ENCODE measurements at regions not wholly inside any gene's neighbourhood (a gene's known extent, or its start where the extent isn't known, plus 50 kb on each side); places are given as distances from the start of the nearest gene placed in this dataset.

DNA sequence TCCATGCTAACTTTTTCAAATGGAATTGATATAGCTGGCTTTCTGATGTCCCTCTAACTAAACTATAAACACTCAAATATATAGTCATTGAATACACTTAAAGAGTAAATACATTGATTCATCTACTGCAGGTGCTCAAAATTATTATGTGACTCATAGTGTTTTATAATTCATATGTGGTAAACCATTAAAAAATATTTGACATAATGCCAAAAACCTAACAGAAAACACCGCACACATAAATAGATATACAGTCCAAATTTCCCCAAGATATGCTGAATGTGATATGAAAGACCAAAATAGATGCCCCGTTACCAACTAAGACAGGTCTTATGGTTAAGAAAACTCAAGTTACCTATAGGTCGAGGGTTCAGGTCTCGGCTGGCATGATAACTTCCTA is 171.7 kb upstream of the SEMA3E start:
- TF ChIP-seq, protein P1, sequence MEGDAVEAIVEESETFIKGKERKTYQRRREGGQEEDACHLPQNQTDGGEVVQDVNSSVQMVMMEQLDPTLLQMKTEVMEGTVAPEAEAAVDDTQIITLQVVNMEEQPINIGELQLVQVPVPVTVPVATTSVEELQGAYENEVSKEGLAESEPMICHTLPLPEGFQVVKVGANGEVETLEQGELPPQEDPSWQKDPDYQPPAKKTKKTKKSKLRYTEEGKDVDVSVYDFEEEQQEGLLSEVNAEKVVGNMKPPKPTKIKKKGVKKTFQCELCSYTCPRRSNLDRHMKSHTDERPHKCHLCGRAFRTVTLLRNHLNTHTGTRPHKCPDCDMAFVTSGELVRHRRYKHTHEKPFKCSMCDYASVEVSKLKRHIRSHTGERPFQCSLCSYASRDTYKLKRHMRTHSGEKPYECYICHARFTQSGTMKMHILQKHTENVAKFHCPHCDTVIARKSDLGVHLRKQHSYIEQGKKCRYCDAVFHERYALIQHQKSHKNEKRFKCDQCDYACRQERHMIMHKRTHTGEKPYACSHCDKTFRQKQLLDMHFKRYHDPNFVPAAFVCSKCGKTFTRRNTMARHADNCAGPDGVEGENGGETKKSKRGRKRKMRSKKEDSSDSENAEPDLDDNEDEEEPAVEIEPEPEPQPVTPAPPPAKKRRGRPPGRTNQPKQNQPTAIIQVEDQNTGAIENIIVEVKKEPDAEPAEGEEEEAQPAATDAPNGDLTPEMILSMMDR (IDR thresholded peaks at IDR 0.05; ENCODE audit: low read length), result no peak
- no peak for TF ChIP-seq EZH2 (optimal IDR thresholded peaks at IDR 0.05; ENCODE audit: low read depth, low read length)

Data from MM.1S (cell line).